Keratinocyte (primary cell): ENCODE measurements at regions not wholly inside any gene's neighbourhood (a gene's known extent, or its start where the extent isn't known, plus 50 kb on each side); places are given as distances from the start of the nearest gene placed in this dataset.

Source experiments
- EZH2 ChIP-seq: IDR thresholded peaks from one replicate; pipeline ENCODE4 v1.6.1; 2012; ENCODE audit warnings: inconsistent platforms, mild to moderate bottlenecking, low read length, moderate library complexity
- TF ChIP-seq, protein P1 (sequence below), 3 experiments: IDR thresholded peaks in 1 of 3; conservative IDR thresholded peaks in 1 of 3; optimal IDR thresholded peaks in 1 of 3; 2 replicates in 2 of 3; 3 replicates in 1 of 3; pipeline versions ENCODE3 to v1.5.1; 2011; ENCODE audit warnings: low read length in 3 of 3, mild to moderate bottlenecking in 3 of 3, moderate library complexity in 2 of 3, control low read depth in 1 of 3, inconsistent platforms in 1 of 3; ENCODE audit not compliant: insufficient read depth in 2 of 3; ENCODE audit errors: extremely low read depth in 1 of 3

- TF ChIP-seq EZH2 = no peak
- TF ChIP-seq, protein P1, sequence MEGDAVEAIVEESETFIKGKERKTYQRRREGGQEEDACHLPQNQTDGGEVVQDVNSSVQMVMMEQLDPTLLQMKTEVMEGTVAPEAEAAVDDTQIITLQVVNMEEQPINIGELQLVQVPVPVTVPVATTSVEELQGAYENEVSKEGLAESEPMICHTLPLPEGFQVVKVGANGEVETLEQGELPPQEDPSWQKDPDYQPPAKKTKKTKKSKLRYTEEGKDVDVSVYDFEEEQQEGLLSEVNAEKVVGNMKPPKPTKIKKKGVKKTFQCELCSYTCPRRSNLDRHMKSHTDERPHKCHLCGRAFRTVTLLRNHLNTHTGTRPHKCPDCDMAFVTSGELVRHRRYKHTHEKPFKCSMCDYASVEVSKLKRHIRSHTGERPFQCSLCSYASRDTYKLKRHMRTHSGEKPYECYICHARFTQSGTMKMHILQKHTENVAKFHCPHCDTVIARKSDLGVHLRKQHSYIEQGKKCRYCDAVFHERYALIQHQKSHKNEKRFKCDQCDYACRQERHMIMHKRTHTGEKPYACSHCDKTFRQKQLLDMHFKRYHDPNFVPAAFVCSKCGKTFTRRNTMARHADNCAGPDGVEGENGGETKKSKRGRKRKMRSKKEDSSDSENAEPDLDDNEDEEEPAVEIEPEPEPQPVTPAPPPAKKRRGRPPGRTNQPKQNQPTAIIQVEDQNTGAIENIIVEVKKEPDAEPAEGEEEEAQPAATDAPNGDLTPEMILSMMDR (optimal IDR thresholded peaks at IDR 0.05 in 1 of 3, IDR thresholded peaks at IDR 0.05 in 1 of 3, conservative IDR thresholded peaks at IDR 0.05 in 1 of 3; ENCODE audit: extremely low read depth in 1 of 3, insufficient read depth in 2 of 3, low read length in 3 of 3) = no peak
Measured at GRCh38 chr5:115703514-115703913, 77.7 kb upstream of the TMED7 start.
